Caco-2 (cell line): ENCODE measurements at regions not wholly inside any gene's neighbourhood (a gene's known extent, or its start where the extent isn't known, plus 50 kb on each side); places are given as distances from the start of the nearest gene placed in this dataset.

Experiments
- BruUV-seq: library from RNA; stranded (reverse); fragments of 400-500 nt; replicated peaks from 2 replicates; lab custom pipeline; 2021; lab: Mats Ljungman, UMichigan
- CTCF ChIA-PET: fragments of 300-600 bp; sonication (Branson Sonifier 250); formaldehyde crosslinking; loops from one replicate; lab custom pipeline; 2022; ENCODE audit warnings: antibody characterized with exemption; lab: Charles Lee
- POLR2A ChIA-PET: fragments of 300-600 bp; sonication (Branson Sonifier 250); formaldehyde crosslinking; loops from one replicate; lab custom pipeline; 2022; ENCODE audit warnings: antibody characterized with exemption; lab: Charles Lee
- DNase-seq, 2 experiments: peaks; one replicate each; pipeline versions ENCODE4 v3.0.0 to v3.0.0-alpha.2; 2020 to 2022
- H3K27me3 ChIP-seq: replicated peaks from 2 replicates; pipeline ENCODE4 v1.6.0; 2011; ENCODE audit warnings: low read length; ENCODE audit not compliant: control insufficient read depth, insufficient read depth
- H3K36me3 ChIP-seq: 2 replicates; pipeline ENCODE4 v1.5.1; 2011; ENCODE audit warnings: low read length; ENCODE audit not compliant: control insufficient read depth, insufficient read depth
- H3K4me1 ChIP-seq: fragments of 250-450 bp; sonication (Bioruptor Pico); 2 replicates; pipeline ENCODE4 v1.5.1; 2020; ENCODE audit warnings: mild to moderate bottlenecking
- H3K4me3 ChIP-seq: 2 replicates; pipeline ENCODE4 v1.5.1; 2011; ENCODE audit warnings: low read depth, mild to moderate bottlenecking, control low read depth, low read length
- H3K9me3 ChIP-seq: fragments of 250-450 bp; sonication (Bioruptor Pico); 2 replicates; pipeline ENCODE4 v1.5.1; 2020; ENCODE audit warnings: mild to moderate bottlenecking, moderate library complexity
- H3K27ac Mint-ChIP-seq: one replicate; pipeline ENCODE4 v1.8.0; 2022; ENCODE audit warnings: mixed read lengths; ENCODE audit not compliant: unreplicated experiment
- H3K27me3 Mint-ChIP-seq: one replicate; pipeline ENCODE4 v1.8.0; 2022; ENCODE audit warnings: mixed read lengths; ENCODE audit not compliant: insufficient read depth, unreplicated experiment
- H3K36me3 Mint-ChIP-seq: one replicate; pipeline ENCODE4 v1.8.0; 2022; ENCODE audit warnings: mild to moderate bottlenecking, mixed read lengths; ENCODE audit not compliant: insufficient read depth, unreplicated experiment
- H3K4me1 Mint-ChIP-seq: one replicate; pipeline ENCODE4 v1.8.0; 2022; ENCODE audit warnings: low read depth, mixed read lengths; ENCODE audit not compliant: unreplicated experiment
- H3K4me3 Mint-ChIP-seq: one replicate; pipeline ENCODE4 v1.8.0; 2022; ENCODE audit warnings: mild to moderate bottlenecking, moderate library complexity, mixed read lengths; ENCODE audit not compliant: unreplicated experiment
- H3K9me3 Mint-ChIP-seq: one replicate; pipeline ENCODE4 v1.8.0; 2022; ENCODE audit warnings: mixed read lengths; ENCODE audit not compliant: unreplicated experiment
- CTCF ChIP-seq, 2 experiments: fragments of 200-600 bp in 1 of 2; IDR thresholded peaks; 1 replicate in 1 of 2; 2 replicates in 1 of 2; pipeline versions ENCODE4 v1.5.1 to v1.8.0; 2011 to 2022; ENCODE audit warnings: antibody characterized with exemption in 1 of 2, control low read depth in 1 of 2, inconsistent platforms in 1 of 2, low read depth in 1 of 2, low read length in 1 of 2, mild to moderate bottlenecking in 1 of 2, moderate library complexity in 1 of 2; ENCODE audit not compliant: insufficient read depth in 1 of 2, severe bottlenecking in 1 of 2, unreplicated experiment in 1 of 2
- intact Hi-C: fragments of 100-400 bp; cut with micrococcal nuclease; formaldehyde crosslinking; loops from one replicate; pipeline ENCODE4 v1.10.0; 2022; ENCODE audit not compliant: unreplicated experiment

GRCh38 chr14:71194251-71194650, 287.0 kb downstream of the PCNX1 start:
- POLR2A ChIA-PET: no interaction called here
- no peak for TF ChIP-seq CTCF (IDR thresholded peaks at IDR 0.05; ENCODE audit: insufficient read depth in 1 of 2, low read depth in 1 of 2, low read length in 1 of 2, severe bottlenecking in 1 of 2, unreplicated experiment in 1 of 2)
- intact Hi-C loops: no loop called here
- Mint-ChIP-seq H3K4me1 (peaks cover 14% of the 10 kb centered on the region), H3K27me3 (no peaks in the 10 kb centered on the region), H3K4me3 (no peak overlapping the region), H3K27ac (no peak overlapping the region), H3K36me3 (no peaks in the 10 kb centered on the region), H3K9me3 (peaks cover 12% of the 10 kb centered on the region)
- Histone ChIP-seq H3K27me3 (no peaks in the 10 kb centered on the region), H3K4me3 (no peak overlapping the region), H3K9me3 (no peaks in the 10 kb centered on the region; the same call in 1 of the 2 replicates), H3K4me1 (peaks cover 4% of the 10 kb centered on the region), H3K36me3 (no peaks in the 10 kb centered on the region)
- DNase-seq: no peak
- CTCF ChIA-PET: no interaction called here
- no TSS peak for BruUV-seq

GRCh38 chr14:71196921-71197320, 289.7 kb downstream of the PCNX1 start:
- Histone ChIP-seq H3K36me3 (no peaks in the 10 kb centered on the region), H3K27me3 (no peaks in the 10 kb centered on the region), H3K9me3 (no peaks in the 10 kb centered on the region; the same call in 1 of the 2 replicates), H3K4me1 (peaks cover 3% of the 10 kb centered on the region; the same call in 1 of the 2 replicates), H3K4me3 (no peak overlapping the region)
- no peak for DNase-seq
- CTCF ChIA-PET: no interaction called here
- no peak for TF ChIP-seq CTCF (IDR thresholded peaks at IDR 0.05; ENCODE audit: insufficient read depth in 1 of 2, low read depth in 1 of 2, low read length in 1 of 2, severe bottlenecking in 1 of 2, unreplicated experiment in 1 of 2)
- peaks cover 8% of the 10 kb centered on the region for H3K4me1 Mint-ChIP-seq
- no peak overlapping the region for H3K4me3 Mint-ChIP-seq
- H3K27me3 Mint-ChIP-seq: no peaks in the 10 kb centered on the region
- intact Hi-C loops: no loop called here
- POLR2A ChIA-PET: no interaction called here
- no peak overlapping the region for H3K27ac Mint-ChIP-seq
- H3K36me3 Mint-ChIP-seq: peaks cover 4% of the 10 kb centered on the region
- H3K9me3 Mint-ChIP-seq: peaks cover 12% of the 10 kb centered on the region
- no TSS peak for BruUV-seq

- Mint-ChIP-seq H3K27ac (no peak overlapping the region), H3K27me3 (no peaks in the 10 kb centered on the region), H3K36me3 (peaks cover 4% of the 10 kb centered on the region), H3K9me3 (peaks cover 20% of the 10 kb centered on the region), H3K4me1 (peaks cover 8% of the 10 kb centered on the region), H3K4me3 (no peak overlapping the region)
- DNase-seq: no peak
- ChIA-PET POLR2A (no interaction called here), CTCF (no interaction called here)
- Histone ChIP-seq H3K36me3 (no peaks in the 10 kb centered on the region), H3K9me3 (no peaks in the 10 kb centered on the region; the same call in 1 of the 2 replicates), H3K4me3 (no peak overlapping the region), H3K27me3 (no peaks in the 10 kb centered on the region), H3K4me1 (peaks cover 7% of the 10 kb centered on the region; the same call in 1 of the 2 replicates)
- BruUV-seq: no TSS peak
- no peak for TF ChIP-seq CTCF (IDR thresholded peaks at IDR 0.05; ENCODE audit: insufficient read depth in 1 of 2, low read depth in 1 of 2, low read length in 1 of 2, severe bottlenecking in 1 of 2, unreplicated experiment in 1 of 2)
- intact Hi-C loops: no loop called here
These were observed 291.4 kb downstream of the PCNX1 start for GRCh38 chr14:71198687-71199086.
